ACHN (cell line): ENCODE measurements at regions not wholly inside any gene's neighbourhood (a gene's known extent, or its start where the extent isn't known, plus 50 kb on each side); places are given as distances from the start of the nearest gene placed in this dataset.
"Not testable (repeated sequence)": the region's sequence is repeated elsewhere in the genome, so short reads cannot be mapped to it uniquely, and the experiment has no call there.

Experiments
- DNase-seq: peaks from one replicate; pipeline ENCODE4 v3.0.0-alpha.2; 2015
- in situ Hi-C: cut with HindIII; loops from 2 replicates; pipeline ENCODE4 v1.10.0; 2017; ENCODE audit warnings: low sequenced_read_pairs, low pct_ligation_motif_present, low pct_unique_long_range_greater_than_20kb

GRCh38 chr11:130549393-130549999, 101.1 kb downstream of the ADAMTS15 start:
- no peak for DNase-seq
- in situ Hi-C loops = no loop called here

- in situ Hi-C loops = no loop called here
- no peak for DNase-seq
These were observed 101.7 kb downstream of the ADAMTS15 start for GRCh38 chr11:130550150-130550549.

GRCh38 chr11:130550984-130551383, 102.5 kb downstream of the ADAMTS15 start:
- no peak for DNase-seq
- in situ Hi-C loops = no loop called here

GRCh38 chr11:130551388-130551787, 102.9 kb downstream of the ADAMTS15 start:
- in situ Hi-C loops = no loop called here
- no peak for DNase-seq

GRCh38 chr11:130553306-130553705, 104.9 kb downstream of the ADAMTS15 start:
- no peak for DNase-seq
- in situ Hi-C loops = no loop called here

- DNase-seq = no peak
- in situ Hi-C loops = no loop called here
These were observed 106.0 kb downstream of the ADAMTS15 start for GRCh38 chr11:130554241-130555055.

GRCh38 chr11:130555251-130555841, 106.9 kb downstream of the ADAMTS15 start:
- in situ Hi-C loops = no loop called here
- DNase-seq = no peak

GRCh38 chr11:130560000-130560780, 111.7 kb downstream of the ADAMTS15 start:
- DNase-seq = no peak
- in situ Hi-C loops = no loop called here

GRCh38 chr11:130560781-130561109, 112.3 kb downstream of the ADAMTS15 start:
- DNase-seq = no peak
- in situ Hi-C loops = no loop called here

GRCh38 chr11:130561441-130561881, 113.0 kb downstream of the ADAMTS15 start:
- DNase-seq = no peak
- in situ Hi-C loops = no loop called here

- in situ Hi-C loops = no loop called here
These were observed 114.1 kb downstream of the ADAMTS15 start for GRCh38 chr11:130562549-130562948.

GRCh38 chr11:130566360-130566759, 117.9 kb downstream of the ADAMTS15 start:
- DNase-seq, in situ Hi-C loops: not testable (repeated sequence)

More at GRCh38 chr11:130562549-130562948, 114.1 kb downstream of the ADAMTS15 start:
- DNase-seq = no peak

GRCh38 chr11:130571519-130571918, 123.1 kb downstream of the ADAMTS15 start:
- no peak for DNase-seq
- in situ Hi-C loops = no loop called here

GRCh38 chr11:130571947-130572584, 123.6 kb downstream of the ADAMTS15 start:
- in situ Hi-C loops = no loop called here
- no peak for DNase-seq

- DNase-seq = no peak
- in situ Hi-C loops = no loop called here
These were observed 125.3 kb downstream of the ADAMTS15 start for GRCh38 chr11:130573767-130574166.

GRCh38 chr11:130574740-130575139, 126.3 kb downstream of the ADAMTS15 start:
- in situ Hi-C loops = no loop called here
- no peak for DNase-seq

GRCh38 chr11:130576146-130576545, 127.7 kb downstream of the ADAMTS15 start:
- DNase-seq = no peak
- in situ Hi-C loops = no loop called here

- in situ Hi-C loops = no loop called here
- DNase-seq = no peak
These were observed 130.4 kb downstream of the ADAMTS15 start for GRCh38 chr11:130578738-130579368.
